ENCODE measurements at regions not wholly inside any gene's neighbourhood (a gene's known extent, or its start where the extent isn't known, plus 50 kb on each side); places are given as distances from the start of the nearest gene placed in this dataset.

DNA sequence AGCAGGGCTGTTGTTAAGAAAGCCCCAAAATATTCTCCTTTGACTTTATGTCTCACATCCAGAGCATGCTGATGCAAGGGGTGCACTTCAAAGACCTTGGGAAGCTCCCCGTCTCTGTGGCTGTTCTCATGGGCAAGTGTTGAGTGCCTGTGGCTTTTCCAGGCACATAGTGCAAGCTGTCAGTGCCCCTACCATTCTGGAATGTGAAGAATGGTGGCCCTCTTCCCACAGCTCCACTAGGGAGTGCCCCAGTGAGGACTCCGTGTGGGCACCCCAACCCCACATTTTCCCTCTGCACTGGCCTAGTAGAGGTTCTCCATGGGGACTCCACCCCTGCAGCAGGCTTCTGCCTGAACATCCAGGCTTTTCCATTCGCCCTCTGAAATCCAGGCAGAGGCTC lies 673.7 kb downstream of the HTR1B start:
- TF ChIP-seq POLR2A (IDR thresholded peaks at IDR 0.05), result no peak
- TF ChIP-seq CTCF (IDR thresholded peaks at IDR 0.05), result no peak

Data from Peyer's patch (tissue), 4 donors.